Fibroblast of lung (primary cell): ENCODE measurements at regions not wholly inside any gene's neighbourhood (a gene's known extent, or its start where the extent isn't known, plus 50 kb on each side); places are given as distances from the start of the nearest gene placed in this dataset.

Experiments
- DNase-seq, 2 donors: peaks; one replicate each; pipeline versions ENCODE4 v3.0.0 to v3.0.0-alpha.2; 2010; ENCODE audit warnings: low read depth in 2 of 2
- H2AFZ ChIP-seq: 2 replicates; pipeline ENCODE4 v1.5.1; 2012; ENCODE audit warnings: low read length, control low read depth, inconsistent platforms
- H3K27ac ChIP-seq: 2 replicates; pipeline ENCODE4 v1.5.1; 2011; ENCODE audit warnings: low read length, control low read depth; ENCODE audit not compliant: insufficient read depth
- H3K27me3 ChIP-seq: 2 replicates; pipeline ENCODE4 v1.5.1; 2011; ENCODE audit warnings: mild to moderate bottlenecking, low read length; ENCODE audit not compliant: control insufficient read depth, insufficient read depth
- H3K36me3 ChIP-seq: 2 replicates; pipeline ENCODE4 v1.5.1; 2011; ENCODE audit warnings: low read length; ENCODE audit not compliant: control insufficient read depth, insufficient read depth
- H3K4me1 ChIP-seq: 2 replicates; pipeline ENCODE4 v1.5.1; 2011; ENCODE audit warnings: low read length; ENCODE audit not compliant: control insufficient read depth, insufficient read depth; ENCODE audit errors: extremely low read depth
- H3K4me2 ChIP-seq: 2 replicates; pipeline ENCODE4 v1.5.1; 2011; ENCODE audit warnings: low read length, control low read depth; ENCODE audit not compliant: insufficient read depth; ENCODE audit errors: extremely low read depth
- H3K4me3 ChIP-seq, 4 experiments: fragments of 200-600 bp in 1 of 4; sonication (generic) in 1 of 4; replicated peaks in 1 of 4; 2 replicates each; pipeline ENCODE4 v1.5.1; 2011 to 2016; ENCODE audit warnings: low read length in 4 of 4, low read depth in 3 of 4, mild to moderate bottlenecking in 3 of 4, control low read depth in 2 of 4, inconsistent platforms in 1 of 4, mixed read lengths in 1 of 4; ENCODE audit not compliant: insufficient read depth in 1 of 4; ENCODE audit errors: control extremely low read depth in 1 of 4
- H3K79me2 ChIP-seq: 2 replicates; pipeline ENCODE4 v1.5.1; 2012; ENCODE audit warnings: mild to moderate bottlenecking, low read length, inconsistent platforms; ENCODE audit not compliant: control insufficient read depth, insufficient read depth
- H3K9ac ChIP-seq: 2 replicates; pipeline ENCODE4 v1.5.1; 2011; ENCODE audit warnings: mild to moderate bottlenecking, low read length, control low read depth; ENCODE audit not compliant: insufficient read depth
- H3K9me3 ChIP-seq: 2 replicates; pipeline ENCODE4 v1.5.1; 2012; ENCODE audit warnings: low read depth, low read length; ENCODE audit not compliant: control insufficient read depth, insufficient read depth
- H4K20me1 ChIP-seq: 2 replicates; pipeline ENCODE4 v1.5.1; 2011; ENCODE audit warnings: low read length; ENCODE audit not compliant: control insufficient read depth, insufficient read depth; ENCODE audit errors: extremely low read depth
- EZH2 ChIP-seq: IDR thresholded peaks from 2 replicates; pipeline ENCODE4 v1.5.1; 2012; ENCODE audit warnings: low read length, control low read depth, mild to moderate bottlenecking; ENCODE audit errors: missing control alignments
- TF ChIP-seq, protein P1 (sequence below), 2 donors: IDR thresholded peaks in 1 of 2; conservative IDR thresholded peaks in 1 of 2; 1 replicate in 1 of 2; 2 replicates in 1 of 2; pipeline ENCODE4 v1.5.1; 2011 to 2012; ENCODE audit warnings: low read length in 2 of 2, control low read depth in 1 of 2, inconsistent platforms in 1 of 2, low read depth in 1 of 2, mild to moderate bottlenecking in 1 of 2

DNA sequence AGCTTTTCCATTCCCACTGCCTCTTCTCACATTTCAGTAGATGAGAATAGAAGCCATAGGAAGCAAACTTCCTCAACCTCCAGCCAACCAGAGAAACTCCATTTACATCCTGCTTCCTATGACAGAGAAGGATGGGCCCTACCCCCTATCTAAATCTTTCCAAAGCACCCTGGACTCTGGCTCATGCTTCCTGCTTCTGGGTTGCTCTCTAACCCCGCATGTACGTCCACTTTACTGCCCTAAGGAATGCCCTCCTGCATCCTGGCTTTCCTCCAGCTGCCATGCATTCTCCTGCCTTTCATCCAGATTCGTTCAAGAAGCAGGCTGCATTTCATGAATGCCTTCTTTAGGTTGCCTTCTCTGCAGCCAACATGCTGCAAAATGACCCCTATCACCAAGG lies 91.9 kb downstream of the FAM217A start:
- Histone ChIP-seq H2AFZ (no peak overlapping the region), H3K27me3 (no peaks in the 10 kb centered on the region), H3K4me1 (no peaks in the 10 kb centered on the region), H3K79me2 (no peaks in the 10 kb centered on the region), H3K4me2 (no peak overlapping the region), H3K9ac (no peak overlapping the region), H3K36me3 (no peaks in the 10 kb centered on the region), H3K9me3 (no peaks in the 10 kb centered on the region), H4K20me1 (no peaks in the 10 kb centered on the region), H3K27ac (no peak overlapping the region), H3K4me3 (no peak overlapping the region)
- TF ChIP-seq EZH2, result no peak
- TF ChIP-seq, protein P1, sequence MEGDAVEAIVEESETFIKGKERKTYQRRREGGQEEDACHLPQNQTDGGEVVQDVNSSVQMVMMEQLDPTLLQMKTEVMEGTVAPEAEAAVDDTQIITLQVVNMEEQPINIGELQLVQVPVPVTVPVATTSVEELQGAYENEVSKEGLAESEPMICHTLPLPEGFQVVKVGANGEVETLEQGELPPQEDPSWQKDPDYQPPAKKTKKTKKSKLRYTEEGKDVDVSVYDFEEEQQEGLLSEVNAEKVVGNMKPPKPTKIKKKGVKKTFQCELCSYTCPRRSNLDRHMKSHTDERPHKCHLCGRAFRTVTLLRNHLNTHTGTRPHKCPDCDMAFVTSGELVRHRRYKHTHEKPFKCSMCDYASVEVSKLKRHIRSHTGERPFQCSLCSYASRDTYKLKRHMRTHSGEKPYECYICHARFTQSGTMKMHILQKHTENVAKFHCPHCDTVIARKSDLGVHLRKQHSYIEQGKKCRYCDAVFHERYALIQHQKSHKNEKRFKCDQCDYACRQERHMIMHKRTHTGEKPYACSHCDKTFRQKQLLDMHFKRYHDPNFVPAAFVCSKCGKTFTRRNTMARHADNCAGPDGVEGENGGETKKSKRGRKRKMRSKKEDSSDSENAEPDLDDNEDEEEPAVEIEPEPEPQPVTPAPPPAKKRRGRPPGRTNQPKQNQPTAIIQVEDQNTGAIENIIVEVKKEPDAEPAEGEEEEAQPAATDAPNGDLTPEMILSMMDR (conservative IDR thresholded peaks at IDR 0.05 in 1 of 2, IDR thresholded peaks at IDR 0.05 in 1 of 2; ENCODE audit: low read depth in 1 of 2, low read length in 2 of 2), result no peak
- peak; percentile 37 to 56 for DNase-seq

DNA sequence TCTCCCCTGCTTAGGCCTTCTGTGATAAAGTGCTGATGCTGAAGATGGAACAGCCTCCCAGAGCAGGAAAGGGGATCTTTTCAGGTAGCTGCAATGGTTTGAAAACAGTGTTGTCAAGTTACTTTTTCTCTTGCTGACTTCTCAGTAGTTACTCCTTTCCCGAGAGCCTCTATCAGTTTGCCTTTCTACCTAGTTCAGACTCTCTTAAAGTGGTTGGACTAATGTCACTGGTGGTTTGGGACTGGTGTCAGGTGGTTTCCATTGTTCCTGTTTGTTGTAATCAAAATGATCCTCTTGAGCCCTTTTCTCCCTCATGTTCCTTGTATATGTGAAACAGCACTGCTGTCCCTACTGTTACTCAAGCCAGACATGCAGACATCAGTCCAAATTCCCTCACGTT lies 91.4 kb downstream of the FAM217A start:
- no peak for TF ChIP-seq EZH2
- TF ChIP-seq, protein P1 (conservative IDR thresholded peaks at IDR 0.05 in 1 of 2, IDR thresholded peaks at IDR 0.05 in 1 of 2; ENCODE audit: low read depth in 1 of 2, low read length in 2 of 2), result no peak
- H3K4me1 ChIP-seq, result no peaks in the 10 kb centered on the region
- H3K9me3 ChIP-seq, result no peaks in the 10 kb centered on the region
- DNase-seq, result no peak
- no peak overlapping the region for H3K27ac ChIP-seq
- H3K4me2 ChIP-seq, result no peak overlapping the region
- no peak overlapping the region for H3K9ac ChIP-seq
- H3K79me2 ChIP-seq, result no peaks in the 10 kb centered on the region
- no peaks in the 10 kb centered on the region for H3K27me3 ChIP-seq
- H2AFZ ChIP-seq, result no peak overlapping the region
- H3K4me3 ChIP-seq, result no peak overlapping the region
- no peaks in the 10 kb centered on the region for H4K20me1 ChIP-seq
- H3K36me3 ChIP-seq, result no peaks in the 10 kb centered on the region

DNA sequence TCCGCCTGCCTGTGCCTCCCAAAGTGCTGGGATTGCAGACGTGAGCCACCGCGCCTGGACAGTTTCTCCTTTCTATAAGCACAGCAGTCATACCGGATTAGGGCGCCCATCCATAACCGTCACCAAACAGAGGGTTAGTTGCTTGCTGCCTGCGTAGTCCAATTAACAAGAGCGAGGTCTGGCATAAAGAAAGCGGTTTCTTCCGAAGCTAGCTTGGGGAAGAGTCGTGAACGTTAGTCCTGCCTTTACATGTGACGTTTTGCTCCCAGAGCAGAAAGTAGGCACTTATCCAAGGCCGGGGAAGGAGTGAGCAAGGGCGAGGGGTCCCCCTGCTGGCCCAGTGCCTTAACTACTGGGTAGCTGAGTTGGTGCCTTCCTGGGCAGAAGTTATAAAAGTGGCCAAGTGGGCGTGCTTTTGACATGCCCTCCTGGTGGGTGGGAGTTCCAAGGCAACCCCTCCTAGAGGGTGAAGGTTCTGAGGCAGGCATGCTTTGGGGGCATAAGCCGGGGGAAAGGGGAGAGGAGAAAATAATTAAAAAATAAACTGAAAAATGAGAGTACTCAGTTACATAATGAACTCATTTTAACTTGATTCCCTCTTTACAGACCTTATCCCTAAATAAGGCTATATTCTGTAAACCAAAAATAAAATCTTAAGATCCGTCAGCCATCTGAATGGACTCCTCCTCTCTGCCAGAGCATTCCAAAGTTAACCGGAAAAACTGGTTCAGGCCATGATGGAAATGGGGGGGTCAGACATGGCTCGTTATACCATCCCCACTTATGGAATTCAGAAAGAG lies 88.0 kb downstream of the FAM217A start:
- peak overlapping the region; percentile 54 for H3K27ac ChIP-seq

More for the DNA sequence above, 88.0 kb downstream of the FAM217A start:
- H2AFZ ChIP-seq, result peak overlapping the region; percentile 74
- no peak overlapping the region for H3K9ac ChIP-seq
- peak; percentile 84 to 90 for DNase-seq
- no peaks in the 10 kb centered on the region for H3K9me3 ChIP-seq
- no peaks in the 10 kb centered on the region for H4K20me1 ChIP-seq
- no peak for TF ChIP-seq EZH2
- TF ChIP-seq, protein P1 (conservative IDR thresholded peaks at IDR 0.05 in 1 of 2, IDR thresholded peaks at IDR 0.05 in 1 of 2; ENCODE audit: low read depth in 1 of 2, low read length in 2 of 2), result peak; percentile 92 to 97
- no peaks in the 10 kb centered on the region for H3K36me3 ChIP-seq
- H3K79me2 ChIP-seq, result no peaks in the 10 kb centered on the region
- H3K4me2 ChIP-seq, result peak overlapping the region; percentile 87
- no peaks in the 10 kb centered on the region for H3K27me3 ChIP-seq
- peak overlapping the region; percentile 16 to 44 (median 26) for H3K4me3 ChIP-seq
- H3K4me1 ChIP-seq, result no peaks in the 10 kb centered on the region
